Peyer's patch (tissue), 4 donors: ENCODE measurements at regions not wholly inside any gene's neighbourhood (a gene's known extent, or its start where the extent isn't known, plus 50 kb on each side); places are given as distances from the start of the nearest gene placed in this dataset.

ENCODE experiments used
- DNase-seq, 3 donors: peaks; one replicate each; pipeline ENCODE4 v3.0.0-alpha.2; 2017 to 2019
- H3K27ac ChIP-seq, 4 donors: fragments of 200-600 bp; sonication (generic); one replicate each; pipeline ENCODE4 v1.5.1; 2016 to 2019
- H3K27me3 ChIP-seq, 2 donors: fragments of 200-600 bp; sonication (generic); one replicate each; pipeline ENCODE4 v1.5.1; 2019
- H3K36me3 ChIP-seq, 3 donors: fragments of 200-600 bp; sonication (generic); one replicate each; pipeline ENCODE4 v1.5.1; 2016 to 2019
- H3K4me1 ChIP-seq, 4 donors: fragments of 200-600 bp; sonication (generic); one replicate each; pipeline ENCODE4 v1.5.1; 2016 to 2019
- H3K4me3 ChIP-seq, 4 donors: fragments of 200-600 bp; sonication (generic); 1 replicate in 3 of 4; 2 replicates in 1 of 4; pipeline ENCODE4 v1.5.1; 2016 to 2019; ENCODE audit warnings: mild to moderate bottlenecking in 1 of 4
- H3K9me3 ChIP-seq, 4 donors: fragments of 200-600 bp; sonication (generic); one replicate each; pipeline ENCODE4 v1.5.1; 2016 to 2019; ENCODE audit warnings: mild to moderate bottlenecking in 1 of 4
- POLR2A ChIP-seq, 2 donors: fragments of 450-650 bp; IDR thresholded peaks; one replicate each; pipeline ENCODE4 v1.5.1; 2017; ENCODE audit warnings: antibody characterized with exemption in 2 of 2, mild to moderate bottlenecking in 2 of 2, moderate library complexity in 2 of 2
- TF ChIP-seq, protein P1 (sequence below), 6 experiments: fragments of 450-650 bp in 4 of 6; fragments of 200-600 bp in 2 of 6; sonication (generic) in 1 of 6; IDR thresholded peaks; one replicate each; pipeline ENCODE4 v1.5.1; 2017 to 2019; ENCODE audit warnings: antibody characterized with exemption in 6 of 6, mild to moderate bottlenecking in 3 of 6, moderate library complexity in 1 of 6

GRCh38 chr16:51306116-51306515 lies 155.0 kb upstream of the SALL1 start:
- no peaks in the 10 kb centered on the region for H3K27me3 ChIP-seq
- no peak overlapping the region for H3K4me3 ChIP-seq
- no peaks in the 10 kb centered on the region for H3K9me3 ChIP-seq
- DNase-seq, result no peak
- no peaks in the 10 kb centered on the region for H3K4me1 ChIP-seq
- no peaks in the 10 kb centered on the region for H3K36me3 ChIP-seq
- H3K27ac ChIP-seq, result no peak overlapping the region
- no peak for TF ChIP-seq POLR2A (IDR thresholded peaks at IDR 0.05)
- TF ChIP-seq, protein P1, sequence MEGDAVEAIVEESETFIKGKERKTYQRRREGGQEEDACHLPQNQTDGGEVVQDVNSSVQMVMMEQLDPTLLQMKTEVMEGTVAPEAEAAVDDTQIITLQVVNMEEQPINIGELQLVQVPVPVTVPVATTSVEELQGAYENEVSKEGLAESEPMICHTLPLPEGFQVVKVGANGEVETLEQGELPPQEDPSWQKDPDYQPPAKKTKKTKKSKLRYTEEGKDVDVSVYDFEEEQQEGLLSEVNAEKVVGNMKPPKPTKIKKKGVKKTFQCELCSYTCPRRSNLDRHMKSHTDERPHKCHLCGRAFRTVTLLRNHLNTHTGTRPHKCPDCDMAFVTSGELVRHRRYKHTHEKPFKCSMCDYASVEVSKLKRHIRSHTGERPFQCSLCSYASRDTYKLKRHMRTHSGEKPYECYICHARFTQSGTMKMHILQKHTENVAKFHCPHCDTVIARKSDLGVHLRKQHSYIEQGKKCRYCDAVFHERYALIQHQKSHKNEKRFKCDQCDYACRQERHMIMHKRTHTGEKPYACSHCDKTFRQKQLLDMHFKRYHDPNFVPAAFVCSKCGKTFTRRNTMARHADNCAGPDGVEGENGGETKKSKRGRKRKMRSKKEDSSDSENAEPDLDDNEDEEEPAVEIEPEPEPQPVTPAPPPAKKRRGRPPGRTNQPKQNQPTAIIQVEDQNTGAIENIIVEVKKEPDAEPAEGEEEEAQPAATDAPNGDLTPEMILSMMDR (IDR thresholded peaks at IDR 0.05), result no peak

DNA sequence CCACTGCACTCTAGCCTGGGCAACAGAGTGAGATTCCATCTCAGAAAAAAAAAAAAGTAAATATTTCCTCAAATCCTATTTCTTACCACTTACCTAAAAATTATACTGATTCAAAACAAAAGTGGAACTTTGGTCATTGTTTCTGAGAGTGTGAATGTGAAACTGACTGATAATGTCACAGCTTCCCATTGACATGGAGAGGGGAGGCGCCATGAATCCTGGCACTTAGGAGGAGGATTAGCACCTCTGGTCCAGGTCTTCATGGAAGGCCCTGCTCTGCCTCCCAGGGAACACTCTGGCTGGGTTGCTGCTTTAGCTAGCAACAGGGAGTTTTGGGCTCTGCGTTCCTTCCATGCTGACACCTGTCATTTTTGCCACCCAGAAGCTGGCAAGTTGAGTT lies 154.3 kb upstream of the SALL1 start:
- Histone ChIP-seq H3K4me3 (no peak overlapping the region), H3K9me3 (no peaks in the 10 kb centered on the region), H3K27ac (no peak overlapping the region), H3K27me3 (no peaks in the 10 kb centered on the region), H3K4me1 (no peaks in the 10 kb centered on the region), H3K36me3 (no peaks in the 10 kb centered on the region)
- TF ChIP-seq, protein P1 (IDR thresholded peaks at IDR 0.05), result no peak
- no peak for TF ChIP-seq POLR2A (IDR thresholded peaks at IDR 0.05)
- DNase-seq, result no peak

- TF ChIP-seq, protein P1 (IDR thresholded peaks at IDR 0.05), result no peak
- no peak for TF ChIP-seq POLR2A (IDR thresholded peaks at IDR 0.05)
- no peaks in the 10 kb centered on the region for H3K4me1 ChIP-seq
- H3K27ac ChIP-seq, result no peak overlapping the region
- DNase-seq, result no peak
- no peaks in the 10 kb centered on the region for H3K9me3 ChIP-seq
- no peaks in the 10 kb centered on the region for H3K27me3 ChIP-seq
- no peak overlapping the region for H3K4me3 ChIP-seq
- H3K36me3 ChIP-seq, result no peaks in the 10 kb centered on the region
These were observed 151.0 kb upstream of the SALL1 start for GRCh38 chr16:51302042-51302441.

- no peak for DNase-seq
- Histone ChIP-seq H3K36me3 (no peaks in the 10 kb centered on the region), H3K9me3 (no peaks in the 10 kb centered on the region), H3K4me1 (no peaks in the 10 kb centered on the region), H3K27me3 (no peaks in the 10 kb centered on the region), H3K27ac (no peak overlapping the region), H3K4me3 (no peak overlapping the region)
- no peak for TF ChIP-seq POLR2A (IDR thresholded peaks at IDR 0.05)
These were observed 147.7 kb upstream of the SALL1 start for GRCh38 chr16:51298800-51299199.

DNA sequence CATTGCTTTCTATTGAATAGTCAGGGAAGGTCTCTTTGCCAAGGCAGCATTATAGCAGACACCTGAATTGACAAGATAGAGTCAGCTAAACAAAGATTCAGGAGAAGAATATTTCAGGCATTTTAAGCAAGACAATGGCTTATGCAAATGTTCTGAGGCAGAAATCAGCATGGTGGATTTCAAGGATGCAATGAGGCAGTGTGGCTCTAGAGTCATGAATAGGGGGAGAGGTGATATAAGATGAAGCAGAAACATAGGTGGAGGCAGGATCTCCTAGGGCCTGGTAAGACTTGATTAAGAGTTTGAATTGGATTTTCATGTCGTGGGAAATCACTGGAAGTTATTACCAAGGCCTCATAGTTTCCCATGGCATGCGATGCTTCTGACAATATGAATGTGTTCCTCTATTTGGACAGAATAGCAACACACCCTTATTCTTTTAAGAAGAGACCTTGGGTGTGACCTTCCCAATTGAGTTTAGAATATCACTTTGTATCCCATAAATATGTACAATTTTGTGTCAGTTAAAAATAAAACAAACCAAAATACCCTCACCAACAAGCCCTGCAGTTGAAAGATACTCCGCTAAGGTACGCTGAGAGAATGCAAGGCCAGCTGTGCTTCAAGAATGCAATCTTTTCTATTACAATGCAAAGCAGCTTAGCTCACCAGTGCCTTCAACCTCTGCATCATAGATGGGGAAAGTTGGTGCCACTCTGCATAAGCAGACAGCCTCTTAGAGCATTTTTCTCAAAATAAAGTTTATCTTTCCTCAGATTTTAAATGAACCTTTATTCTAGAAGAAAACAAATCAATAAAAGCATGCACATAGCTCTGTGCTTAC lies 139.6 kb upstream of the SALL1 start:
- no peak for DNase-seq
- H3K27ac ChIP-seq, result no peak overlapping the region
- no peaks in the 10 kb centered on the region for H3K4me1 ChIP-seq
- no peak overlapping the region for H3K4me3 ChIP-seq
- no peaks in the 10 kb centered on the region for H3K9me3 ChIP-seq
- H3K36me3 ChIP-seq, result no peaks in the 10 kb centered on the region
- no peak for TF ChIP-seq POLR2A (IDR thresholded peaks at IDR 0.05)
- TF ChIP-seq, protein P1 (IDR thresholded peaks at IDR 0.05), result no peak
- H3K27me3 ChIP-seq, result no peaks in the 10 kb centered on the region

DNA sequence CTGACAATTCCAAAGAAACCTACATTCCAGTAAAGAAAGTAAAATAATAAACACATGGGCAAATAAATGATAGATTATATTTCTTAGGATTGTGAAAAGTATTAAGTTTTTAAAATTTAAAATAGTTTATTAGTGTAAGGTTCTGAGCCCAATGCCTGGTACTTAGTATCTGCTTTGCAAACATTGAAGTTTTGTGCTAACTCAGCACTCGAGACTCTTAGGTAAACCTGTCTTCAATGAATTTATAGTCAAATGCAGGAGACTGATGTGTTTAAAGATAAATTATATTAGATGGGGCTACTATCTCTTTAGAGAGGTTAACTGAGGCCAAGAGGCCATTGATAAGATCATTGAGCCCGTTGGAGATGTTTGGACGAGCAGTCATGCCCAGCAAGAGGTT lies 138.3 kb upstream of the SALL1 start:
- Histone ChIP-seq H3K4me3 (no peak overlapping the region), H3K27me3 (no peaks in the 10 kb centered on the region), H3K27ac (no peak overlapping the region), H3K9me3 (no peaks in the 10 kb centered on the region), H3K36me3 (no peaks in the 10 kb centered on the region), H3K4me1 (no peaks in the 10 kb centered on the region)
- TF ChIP-seq, protein P1 (IDR thresholded peaks at IDR 0.05), result no peak
- no peak for TF ChIP-seq POLR2A (IDR thresholded peaks at IDR 0.05)
- DNase-seq, result no peak
